HG03064 (cell line): ENCODE measurements at regions not wholly inside any gene's neighbourhood (a gene's known extent, or its start where the extent isn't known, plus 50 kb on each side); places are given as distances from the start of the nearest gene placed in this dataset.

Experiments used
- ATAC-seq: cut with Tn5 transposase; IDR thresholded peaks from one replicate; pipeline ENCODE4 v1.9.1; 2021; ENCODE audit warnings: low read depth; ENCODE audit not compliant: unreplicated experiment

DNA sequence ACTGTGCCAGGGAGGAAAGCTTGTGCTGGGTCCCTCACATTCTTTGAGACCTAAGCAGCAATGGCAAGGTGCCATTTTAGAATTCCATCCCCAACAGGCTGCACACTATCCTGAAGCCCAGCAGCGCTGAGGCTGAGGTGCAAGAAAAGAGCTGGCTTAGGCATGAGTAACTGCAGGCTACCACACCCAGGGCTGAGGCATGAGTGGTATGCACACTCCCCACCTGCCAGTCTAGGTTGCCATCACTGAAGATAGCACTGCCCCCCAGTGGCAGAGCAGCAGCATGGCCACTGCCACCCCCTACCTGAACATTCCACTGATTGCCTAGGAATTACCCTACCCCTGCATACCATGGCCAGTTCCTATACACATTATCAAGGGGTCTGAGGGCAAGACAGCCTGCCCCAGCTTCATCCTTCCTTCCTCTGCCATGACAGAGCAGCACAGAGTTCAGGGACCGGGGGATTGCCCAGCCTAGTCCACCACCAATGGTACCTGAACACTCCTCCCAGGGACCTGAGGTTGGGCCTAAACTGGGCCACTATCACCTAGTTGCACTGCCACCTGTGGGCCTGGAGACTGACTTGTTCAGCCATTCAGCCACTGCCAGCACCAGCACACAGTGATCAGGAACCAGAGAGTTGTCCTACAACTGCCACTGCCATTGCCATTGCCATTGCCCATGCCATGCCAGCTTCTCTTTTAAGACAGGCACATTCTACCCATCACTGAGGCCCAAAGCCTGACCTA is 129.8 kb downstream of the SATB1 start:
- peak; percentile 97 for ATAC-seq

DNA sequence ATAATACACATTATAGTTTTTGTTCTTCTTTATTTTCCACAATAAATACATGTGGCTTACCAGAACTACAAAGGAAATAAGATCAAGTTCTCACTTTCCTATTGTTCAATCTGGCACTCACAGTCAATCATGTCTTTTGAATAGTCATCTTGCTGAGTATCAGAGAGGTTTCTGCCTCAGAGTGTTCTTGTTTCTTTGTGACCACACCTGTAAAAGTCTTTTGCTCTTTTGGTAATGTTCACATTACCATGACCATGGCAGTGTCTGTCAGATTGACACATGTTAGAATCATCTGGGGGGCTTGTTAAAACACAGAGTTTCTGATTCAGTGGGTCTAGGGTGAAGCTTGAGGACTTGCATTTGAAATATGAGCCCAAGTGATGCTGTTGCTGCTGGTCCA is 135.0 kb downstream of the SATB1 start:
- ATAC-seq = no peak

DNA sequence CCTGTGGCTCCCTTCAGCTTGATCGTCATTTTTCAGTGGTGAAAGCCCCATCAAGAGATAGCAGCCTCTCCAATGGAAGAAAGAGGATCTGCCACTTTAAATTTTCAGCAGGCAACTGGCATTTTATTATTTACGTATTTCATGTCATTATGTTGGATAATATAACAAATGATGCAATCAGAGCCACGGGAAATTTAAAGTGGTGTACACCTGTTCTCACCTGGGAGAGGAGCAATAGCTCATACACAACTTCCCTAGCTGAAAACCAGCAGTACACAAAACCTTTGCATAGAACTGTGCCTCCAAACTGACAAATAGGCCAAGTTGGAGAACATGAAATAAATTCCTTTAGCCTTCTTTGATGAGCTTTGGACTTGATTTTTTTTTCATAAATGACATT is 136.9 kb downstream of the SATB1 start:
- ATAC-seq = no peak

GRCh38 chr3:18284716-18285115 is 140.4 kb downstream of the SATB1 start:
- no peak for ATAC-seq

DNA sequence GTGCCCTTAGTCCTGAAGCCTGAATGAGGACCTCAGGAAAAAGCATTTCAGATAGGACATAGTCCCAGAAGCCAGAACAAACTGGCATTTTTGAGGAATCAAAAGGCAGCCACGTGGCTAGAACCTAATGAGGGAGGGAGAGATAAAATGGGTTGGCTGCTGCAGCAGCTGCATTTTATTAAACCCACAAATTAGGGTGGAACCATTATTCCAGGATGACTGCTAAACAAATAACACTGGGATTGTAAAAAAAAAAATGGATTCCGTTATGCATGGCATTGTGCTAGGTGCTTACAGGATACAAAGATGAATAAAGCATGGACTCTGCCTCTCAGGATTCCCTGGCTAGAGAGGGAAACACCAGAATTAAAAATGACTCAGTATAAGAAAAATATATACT is 141.5 kb downstream of the SATB1 start:
- ATAC-seq = no peak

DNA sequence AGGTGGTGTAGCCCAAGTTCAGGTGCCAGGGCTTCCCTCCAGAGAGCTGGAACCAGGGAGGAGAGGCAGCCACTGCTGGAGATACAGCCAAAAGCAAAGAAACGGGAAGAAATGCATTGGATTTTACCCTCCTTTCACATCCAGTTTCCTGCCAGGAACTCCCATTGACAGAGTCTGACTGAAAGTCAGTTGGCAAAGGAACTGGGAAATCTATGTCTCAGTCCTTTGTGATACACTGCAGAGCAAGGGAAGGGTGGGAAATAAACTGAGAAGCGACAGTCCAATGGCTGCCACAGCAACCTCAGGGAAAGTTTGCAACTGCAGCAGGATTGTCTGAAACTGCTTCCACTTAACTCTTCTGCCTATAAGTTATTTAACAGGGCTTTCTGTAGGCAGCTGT is 142.6 kb downstream of the SATB1 start:
- ATAC-seq = no peak

DNA sequence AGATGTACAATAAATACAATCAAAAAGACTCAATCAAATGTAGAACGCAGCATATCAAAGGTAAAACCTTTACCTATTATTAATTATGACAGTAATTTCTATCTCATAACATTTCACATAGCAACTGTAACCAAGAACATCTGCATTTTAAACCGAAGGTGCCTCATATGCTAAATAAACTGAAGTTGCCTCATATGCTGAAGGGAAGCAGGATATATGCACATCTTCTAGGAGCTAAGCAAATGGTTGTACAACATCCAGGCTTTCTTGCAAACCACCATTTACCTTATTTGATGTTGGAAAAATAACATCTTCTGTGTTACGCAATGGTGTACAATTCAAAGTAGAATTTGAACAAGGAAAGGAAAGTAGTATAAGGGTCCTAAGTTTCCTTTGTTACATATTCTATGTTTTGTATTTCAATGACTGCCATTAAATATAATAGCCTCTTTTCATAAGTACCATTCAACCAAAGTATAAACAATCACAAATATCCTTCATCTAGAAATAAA is 145.9 kb downstream of the SATB1 start:
- no peak for ATAC-seq

DNA sequence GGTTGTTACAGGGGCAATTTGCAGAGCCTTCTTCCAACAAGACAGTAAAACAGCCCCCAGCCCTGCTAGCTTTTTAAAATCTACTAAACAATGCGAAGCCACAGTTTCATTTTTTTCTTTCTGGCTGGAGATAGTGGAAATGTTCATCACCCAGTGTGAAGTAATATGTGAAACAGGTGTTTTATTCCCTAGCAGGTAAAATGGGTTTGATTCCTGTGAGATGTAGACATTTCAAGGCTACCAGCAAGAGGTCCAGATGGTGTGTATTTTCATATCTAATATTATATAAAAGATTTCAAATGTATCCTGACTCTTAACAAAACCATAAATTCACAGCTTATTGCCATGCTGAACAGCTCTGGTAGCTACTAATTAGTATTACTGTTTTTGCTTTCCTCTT is 160.3 kb downstream of the SATB1 start:
- no peak for ATAC-seq

GRCh38 chr3:18264361-18264760 is 160.8 kb downstream of the SATB1 start:
- no peak for ATAC-seq

GRCh38 chr3:18258492-18258891 is 166.6 kb downstream of the SATB1 start:
- no peak for ATAC-seq

GRCh38 chr3:18252578-18252977 is 172.6 kb downstream of the SATB1 start:
- no peak for ATAC-seq

- ATAC-seq = no peak
Observed at GRCh38 chr3:18250991-18251390, 174.1 kb downstream of the SATB1 start.

DNA sequence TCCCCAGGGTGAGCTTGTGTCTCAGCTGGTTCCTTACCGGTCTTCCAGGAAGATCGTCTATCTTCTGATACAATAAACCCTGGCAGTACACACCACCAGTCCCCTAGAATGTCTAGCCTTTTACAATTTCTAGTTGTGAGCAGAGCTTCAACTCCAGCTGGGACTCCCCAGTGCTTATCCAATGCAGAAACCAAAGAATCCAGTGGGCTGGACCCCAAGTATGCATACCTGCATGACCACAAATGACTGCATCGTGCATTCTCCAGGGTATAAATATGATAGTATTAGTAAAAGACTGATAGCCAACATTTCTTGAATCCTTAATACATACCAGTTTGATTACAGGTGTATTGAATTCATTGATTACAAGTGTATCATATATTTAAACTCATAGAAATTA is 176.0 kb downstream of the SATB1 start:
- ATAC-seq = no peak

DNA sequence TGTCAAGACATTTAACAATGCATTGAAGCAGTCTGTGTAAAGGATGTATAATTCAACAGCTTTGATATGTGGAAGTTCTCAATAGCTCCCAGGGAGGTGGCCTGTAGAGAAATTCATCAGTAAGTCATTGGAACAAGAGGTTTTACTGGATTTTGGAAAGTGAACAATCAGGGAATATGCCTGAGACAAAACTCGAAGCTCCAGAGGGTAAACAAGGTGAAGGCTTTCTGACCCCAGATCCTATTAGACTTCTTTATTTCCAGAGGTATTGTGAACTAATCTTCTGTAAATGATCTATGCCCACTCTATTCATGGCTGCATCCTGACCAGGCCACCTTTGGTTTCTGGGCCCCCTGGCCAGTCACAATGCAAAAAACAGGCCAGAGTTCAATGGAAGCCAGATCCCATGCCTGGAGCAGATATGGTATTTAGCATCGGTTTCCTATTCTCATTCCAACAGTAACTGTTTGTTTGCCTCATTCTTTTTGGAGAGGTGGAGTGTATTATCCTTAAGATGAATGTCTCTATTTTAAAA is 177.3 kb downstream of the SATB1 start:
- no peak for ATAC-seq

DNA sequence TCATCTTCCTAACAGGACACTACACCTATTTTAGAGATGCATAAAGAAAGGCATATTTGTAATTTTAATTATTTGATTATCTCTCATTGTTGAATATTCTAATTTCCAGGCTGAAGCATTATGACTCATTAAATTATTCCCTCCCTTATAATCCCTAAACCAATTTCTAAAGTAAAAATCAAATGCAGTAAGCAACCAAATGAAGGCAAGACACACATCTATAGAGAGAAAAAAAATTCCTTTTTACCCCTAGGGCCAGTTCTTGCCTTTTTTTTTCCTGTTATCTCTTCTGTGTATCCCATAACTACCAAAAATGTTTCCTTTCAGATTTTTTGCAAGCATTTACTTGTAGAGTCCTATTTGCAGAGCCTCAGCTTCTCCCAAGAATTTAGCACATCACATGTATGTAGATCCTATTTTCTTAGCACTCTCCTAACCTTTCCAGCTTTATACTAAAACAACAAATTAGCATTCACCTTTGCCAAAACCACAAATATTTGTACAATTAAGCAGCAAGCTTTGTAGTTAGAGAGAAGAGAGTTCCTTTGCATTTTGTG is 177.9 kb downstream of the SATB1 start:
- no peak for ATAC-seq

DNA sequence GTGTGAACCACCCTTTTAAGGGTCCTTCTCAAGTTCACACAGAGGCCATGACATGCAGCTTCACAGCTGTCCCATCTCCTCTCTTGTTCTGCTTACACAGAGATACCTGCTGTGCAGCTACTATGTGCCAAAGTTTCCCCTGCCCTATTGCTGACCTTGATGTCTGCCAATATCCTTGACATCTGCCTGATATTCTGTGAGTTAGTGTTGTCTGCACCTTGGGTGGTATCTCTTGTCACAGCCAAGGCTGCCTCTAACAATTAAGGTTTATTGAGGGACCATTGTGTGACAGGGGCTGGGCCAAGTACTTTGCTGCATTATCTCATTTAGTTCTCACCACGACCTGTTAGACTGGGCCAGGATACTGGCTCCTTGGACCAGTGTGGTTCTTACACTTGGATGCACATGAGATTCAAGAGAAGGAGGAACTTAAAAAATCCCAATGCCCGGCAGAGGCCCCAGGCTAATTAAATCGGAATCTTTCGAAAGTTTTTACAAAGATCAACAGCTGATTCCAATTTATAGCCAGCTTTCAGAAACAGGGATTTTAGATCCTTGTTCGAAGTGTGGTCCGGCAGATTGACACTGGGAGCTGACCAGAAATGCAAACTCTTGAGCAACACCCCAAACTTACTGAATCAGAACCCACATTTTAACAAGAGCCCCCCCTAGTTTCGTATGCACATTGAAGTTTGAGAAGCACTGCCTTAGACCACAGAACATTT is 178.6 kb downstream of the SATB1 start:
- no peak for ATAC-seq

- no peak for ATAC-seq
Observed at GRCh38 chr3:18245721-18246120, 179.4 kb downstream of the SATB1 start.

GRCh38 chr3:18241837-18242236 is 183.3 kb downstream of the SATB1 start:
- ATAC-seq = no peak

DNA sequence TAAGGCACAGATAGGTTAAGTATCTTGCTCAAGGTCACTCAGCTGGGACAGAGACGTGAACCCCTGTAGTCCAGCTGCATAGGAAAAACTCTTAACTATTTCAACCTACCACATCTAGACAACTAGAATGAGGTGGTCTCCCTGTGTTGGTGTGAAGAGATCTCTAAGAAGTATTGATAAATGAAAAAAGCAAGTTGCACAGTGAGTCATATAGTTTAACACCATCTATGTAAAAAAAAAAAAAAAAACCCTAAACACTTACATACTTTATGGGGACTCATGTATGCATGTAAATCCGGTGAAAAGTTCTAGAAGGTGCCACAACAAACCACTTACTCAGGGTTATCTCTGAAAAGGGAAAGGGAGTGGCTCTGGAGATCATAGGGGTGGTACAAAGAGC is 185.5 kb downstream of the SATB1 start:
- no peak for ATAC-seq

GRCh38 chr3:18238746-18239331 is 186.3 kb downstream of the SATB1 start:
- ATAC-seq = no peak

- no peak for ATAC-seq
Observed at GRCh38 chr3:18238332-18238731, 186.8 kb downstream of the SATB1 start.
